Middle frontal gyrus (tissue), 1 donor: ENCODE measurements at regions not wholly inside any gene's neighbourhood (a gene's known extent, or its start where the extent isn't known, plus 50 kb on each side); places are given as distances from the start of the nearest gene placed in this dataset.
"Not testable (repeated sequence)": the region's sequence is repeated elsewhere in the genome, so short reads cannot be mapped to it uniquely, and the experiment has no call there.

Experiments used
- DNase-seq: peaks from one replicate; pipeline ENCODE4 v3.0.0-alpha.2; 2015; ENCODE audit warnings: low spot score; ENCODE audit errors: extremely low spot score

DNA sequence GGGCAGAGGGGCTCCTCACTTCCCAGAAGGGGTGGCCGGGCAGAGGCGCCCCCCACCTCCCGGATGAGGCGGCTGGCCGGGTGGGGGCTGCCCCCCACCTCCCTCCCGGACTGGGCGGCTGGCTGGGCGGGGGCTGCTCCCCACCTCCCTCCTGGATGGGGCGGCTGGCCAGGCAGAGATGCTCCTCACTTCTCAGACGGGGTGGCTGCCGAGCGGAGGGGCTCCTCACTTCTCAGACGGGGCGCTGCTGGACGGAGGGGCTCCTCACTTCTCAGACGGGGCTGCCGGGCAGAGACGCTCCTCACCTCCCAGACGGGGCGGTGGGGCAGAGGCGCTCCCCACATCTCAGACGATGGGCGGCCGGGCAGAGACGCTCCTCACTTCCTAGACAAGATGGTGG, 573.3 kb downstream of the C6orf118 start:
- DNase-seq, result not testable (repeated sequence)

DNA sequence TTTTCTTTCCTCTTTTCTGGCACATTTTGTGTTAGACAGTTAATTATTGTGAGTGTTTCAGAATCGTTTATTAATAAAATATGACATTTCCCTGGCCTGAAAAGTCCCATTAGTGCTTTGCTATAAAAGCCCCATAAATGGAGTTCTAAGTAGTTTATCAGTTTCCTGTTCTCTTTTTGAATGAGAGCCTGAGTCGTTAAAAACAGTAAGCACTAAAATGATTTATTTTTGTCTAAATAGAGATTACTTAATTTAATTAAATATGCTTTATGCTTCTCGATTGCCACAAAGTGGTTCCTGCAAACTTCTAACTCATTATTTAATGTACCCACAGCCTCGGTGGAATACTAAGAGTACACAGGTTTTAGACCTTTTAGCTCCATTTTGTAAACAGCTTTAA, 577.9 kb downstream of the C6orf118 start:
- no peak for DNase-seq

DNA sequence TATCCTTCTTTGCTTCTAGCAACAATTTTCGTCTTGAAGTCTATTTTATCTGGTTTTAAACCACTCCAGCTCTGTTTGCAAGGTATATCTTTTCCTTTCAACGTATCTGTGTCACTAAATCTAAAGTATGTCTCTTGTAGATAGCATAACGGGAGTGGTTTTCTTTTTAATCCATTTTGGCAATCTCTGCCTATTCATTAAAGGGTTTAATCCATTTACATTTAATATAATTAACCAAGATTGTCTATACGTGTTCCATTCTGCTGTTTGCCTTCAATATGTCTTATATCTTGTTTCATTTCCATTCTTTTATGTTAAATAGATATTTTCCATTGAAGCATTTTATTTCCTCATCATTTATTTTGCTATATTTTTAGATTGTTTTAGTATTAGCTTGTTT, 587.9 kb downstream of the C6orf118 start:
- no peak for DNase-seq

DNA sequence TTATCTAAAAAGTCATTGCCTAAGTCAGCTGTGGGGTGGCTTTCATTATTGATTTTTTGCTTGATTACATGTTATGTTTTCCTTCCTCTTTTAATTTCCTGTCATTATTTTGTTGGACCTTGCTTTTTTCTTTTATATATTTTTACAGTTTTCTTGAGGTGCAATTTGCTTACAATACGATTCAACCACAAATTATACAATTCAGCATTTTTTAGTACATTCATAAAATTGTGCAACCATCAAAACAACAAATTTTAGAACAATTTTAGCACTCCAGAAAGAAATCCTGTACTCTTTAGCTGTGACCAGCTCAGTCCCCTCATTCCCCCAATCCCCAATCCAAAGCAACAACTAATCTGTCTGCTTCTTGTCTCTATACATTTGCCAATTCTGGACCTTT, 608.9 kb downstream of the C6orf118 start:
- no peak for DNase-seq

DNA sequence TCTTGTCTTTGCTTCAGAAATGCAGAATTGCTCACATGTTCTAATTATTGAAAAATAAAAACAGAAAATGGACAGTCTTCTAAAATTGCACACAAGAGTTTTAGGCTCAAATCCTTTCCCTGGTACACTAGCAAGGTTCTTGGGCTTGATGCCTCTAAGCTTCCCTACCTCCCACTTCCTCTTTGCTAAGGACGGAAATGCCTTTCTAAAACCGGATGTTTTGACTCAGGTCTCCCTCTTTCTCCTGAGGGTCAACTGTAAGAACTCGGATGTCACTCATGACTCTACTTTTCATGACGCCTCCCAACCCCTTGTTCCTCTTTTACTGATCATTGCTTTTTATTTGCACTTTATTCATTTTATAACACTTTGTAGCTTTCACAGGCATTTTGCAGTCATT, 613.5 kb downstream of the C6orf118 start:
- no peak for DNase-seq

DNA sequence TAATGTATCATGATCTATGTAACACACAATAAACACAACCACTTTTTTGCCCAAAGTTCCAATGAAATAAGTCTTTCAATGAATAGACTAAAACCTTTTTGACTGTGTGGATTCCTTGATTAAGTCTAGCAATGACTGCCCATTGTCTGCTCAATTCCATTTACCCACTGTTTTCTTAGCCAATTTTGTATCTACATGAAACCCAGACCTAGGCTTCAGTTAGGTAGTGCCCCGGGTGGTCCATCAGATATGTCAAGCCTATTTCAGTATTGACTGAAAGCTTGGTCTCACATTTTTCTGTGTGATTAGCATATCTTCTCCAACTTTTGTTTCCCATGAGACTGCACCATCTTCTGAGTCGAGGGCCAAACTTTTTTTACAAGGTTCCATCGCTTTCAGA, 615.0 kb downstream of the C6orf118 start:
- no peak for DNase-seq

DNA sequence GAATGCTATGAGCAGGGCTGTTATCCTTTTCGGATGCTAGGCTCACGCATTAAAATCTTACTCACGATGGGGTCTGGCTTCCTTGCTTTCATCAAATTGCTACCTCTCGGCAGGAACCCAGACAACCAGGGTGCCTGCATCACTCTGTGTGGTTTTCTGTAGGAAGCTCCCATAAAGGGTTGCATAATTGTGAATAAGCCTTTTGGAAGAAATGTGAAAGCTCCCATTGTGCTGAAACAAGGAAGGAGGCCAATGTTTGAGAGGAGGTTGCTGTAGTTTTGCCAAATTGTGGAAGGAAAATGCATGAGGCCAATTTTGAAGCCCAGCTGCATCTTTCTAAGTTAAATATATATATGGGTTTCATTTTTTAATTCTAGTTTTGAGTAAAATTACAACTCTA, 615.5 kb downstream of the C6orf118 start:
- peak; percentile 87 for DNase-seq

DNA sequence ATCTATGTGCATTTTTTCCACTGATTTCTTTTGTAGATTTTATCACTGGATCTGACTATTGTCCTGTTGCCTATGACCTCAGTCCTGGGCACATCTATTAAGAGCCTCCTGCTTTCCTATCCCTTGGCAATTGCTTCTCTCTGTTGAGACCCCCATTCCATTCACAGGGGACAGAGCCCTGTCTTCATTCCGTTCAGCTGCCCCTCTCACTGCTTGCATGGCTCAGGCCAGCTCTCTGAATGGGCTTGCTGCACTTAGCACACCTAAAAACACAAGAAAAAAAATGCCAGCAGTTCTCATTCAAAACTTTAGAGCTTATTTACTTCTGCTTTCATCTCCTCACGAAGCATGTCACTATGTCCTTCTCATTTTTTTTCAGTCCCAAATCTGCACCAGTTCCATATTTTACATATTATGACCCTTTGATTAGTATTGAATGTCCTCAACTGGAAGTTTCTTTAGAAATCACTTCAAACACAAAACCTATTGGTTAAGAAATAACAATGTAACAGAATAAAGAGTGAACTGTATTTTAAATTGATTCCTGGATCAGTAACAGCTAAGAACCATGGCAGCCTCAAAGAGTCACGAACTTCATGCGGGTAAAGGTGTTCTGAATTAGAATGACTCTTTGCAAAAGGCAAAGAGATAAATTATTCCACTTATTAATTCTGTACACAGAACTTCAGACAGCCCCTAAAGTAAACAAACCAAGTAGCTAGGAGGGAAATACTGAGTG, 616.5 kb downstream of the C6orf118 start:
- no peak for DNase-seq

DNA sequence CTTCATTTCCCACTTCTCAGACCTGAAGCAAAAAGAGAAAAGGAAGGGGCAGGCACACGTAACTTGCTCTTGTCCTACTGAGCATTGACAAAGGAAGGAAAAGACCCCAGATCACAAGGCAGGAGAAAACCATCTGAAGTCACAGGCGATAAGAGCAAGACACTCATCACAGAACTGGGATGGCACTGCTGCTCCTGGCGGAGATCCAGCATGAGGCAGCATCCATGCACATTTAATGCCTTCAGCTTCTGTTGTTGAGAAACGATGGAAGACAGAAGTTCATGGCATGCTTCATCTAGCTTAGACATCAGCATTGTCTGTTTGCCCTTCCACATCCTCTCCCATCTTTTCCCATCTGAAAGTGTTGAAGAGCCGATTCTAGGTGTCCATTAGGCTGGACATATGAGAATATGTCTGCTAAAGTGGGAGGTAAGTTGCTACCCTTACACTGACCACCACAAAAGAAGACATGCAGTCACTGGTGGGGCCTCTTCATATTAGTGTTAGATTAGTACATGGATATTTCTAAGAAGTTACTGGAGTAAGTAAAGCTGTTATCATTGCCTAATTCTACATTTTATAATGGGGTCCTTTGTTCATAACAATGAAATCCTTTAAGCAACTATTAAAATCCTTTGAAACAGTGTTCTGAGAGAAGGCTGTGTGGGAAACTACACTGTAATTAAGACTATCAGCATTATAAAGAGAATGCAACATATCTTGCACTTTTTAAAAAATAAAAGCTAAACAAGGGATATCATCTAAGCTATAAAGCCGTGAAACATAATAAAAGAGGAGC, 618.5 kb downstream of the C6orf118 start:
- DNase-seq, result no peak

DNA sequence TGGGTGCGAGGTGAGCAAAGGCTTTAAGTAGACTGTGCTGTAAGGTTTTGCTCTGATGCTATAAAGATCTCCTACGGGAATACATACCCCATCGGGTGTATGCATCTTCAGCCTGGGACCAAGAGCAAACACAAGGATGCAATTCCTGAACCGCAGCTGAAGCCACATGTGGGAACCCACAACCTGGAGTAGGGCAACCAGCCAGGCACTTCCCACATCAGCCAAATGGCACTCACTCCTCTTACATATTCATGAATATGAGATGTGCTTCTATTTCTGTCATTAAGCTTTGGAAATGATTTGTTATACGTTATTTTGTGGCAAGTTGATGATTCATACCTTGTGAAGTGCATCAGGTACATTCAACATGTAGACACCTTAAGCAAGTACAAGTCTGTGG, 619.2 kb downstream of the C6orf118 start:
- no peak for DNase-seq

DNA sequence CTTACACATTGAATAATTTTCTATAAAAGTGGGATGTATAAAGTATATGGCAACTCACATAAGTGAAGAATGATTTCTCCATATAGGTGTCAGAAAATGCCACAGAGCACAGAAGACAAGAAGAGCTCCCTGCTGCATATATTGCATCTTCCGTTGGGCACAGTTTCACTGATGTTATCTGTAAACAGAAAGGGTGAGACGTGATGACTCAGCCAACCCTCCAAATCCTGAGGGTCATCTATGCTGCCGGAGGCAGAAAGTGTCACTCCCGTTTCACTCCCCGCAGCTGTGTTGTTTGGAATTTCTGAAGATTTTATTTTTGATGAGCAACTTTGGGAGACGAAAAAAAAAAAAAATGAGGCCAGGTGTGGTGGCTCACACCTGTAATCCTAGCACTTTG, 644.1 kb downstream of the C6orf118 start:
- DNase-seq, result no peak

DNA sequence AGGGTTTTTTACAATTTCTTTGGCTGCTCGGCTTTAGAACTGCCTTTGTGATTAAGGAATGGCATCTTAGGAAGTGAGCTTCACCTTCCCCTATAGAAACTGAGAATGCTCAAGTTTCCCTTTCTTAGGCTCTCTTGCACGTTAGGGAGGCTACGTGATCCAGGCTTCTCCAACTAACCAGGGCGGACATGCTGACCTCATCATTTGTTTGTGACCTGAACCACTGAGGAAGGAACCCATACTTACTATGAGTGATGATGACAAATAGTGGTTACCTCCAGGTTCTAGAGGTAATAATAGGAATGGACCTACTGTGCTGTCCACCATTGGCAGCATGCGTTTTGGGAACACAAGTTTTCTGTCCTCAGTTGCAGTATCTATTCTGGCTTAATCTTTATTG, 645.8 kb downstream of the C6orf118 start:
- DNase-seq, result no peak

DNA sequence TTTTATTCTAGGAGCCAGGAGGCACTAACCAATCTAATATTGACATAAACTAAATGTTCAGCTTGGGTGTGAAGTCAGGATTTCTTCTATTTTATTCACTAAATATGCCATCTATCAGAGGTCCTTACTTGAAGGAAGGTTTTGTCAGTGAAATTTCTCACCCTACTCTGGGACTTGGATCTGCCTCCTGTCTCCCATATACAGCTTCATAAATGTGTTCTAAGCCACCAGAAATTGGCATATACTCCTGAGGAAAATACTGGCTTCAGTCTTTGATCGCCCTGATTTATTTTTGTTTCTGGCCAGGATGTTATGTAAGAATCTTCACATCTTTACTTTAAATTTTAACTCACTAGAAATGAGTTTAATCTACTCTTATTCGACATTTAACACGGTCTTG, 647.7 kb downstream of the C6orf118 start:
- no peak for DNase-seq

DNA sequence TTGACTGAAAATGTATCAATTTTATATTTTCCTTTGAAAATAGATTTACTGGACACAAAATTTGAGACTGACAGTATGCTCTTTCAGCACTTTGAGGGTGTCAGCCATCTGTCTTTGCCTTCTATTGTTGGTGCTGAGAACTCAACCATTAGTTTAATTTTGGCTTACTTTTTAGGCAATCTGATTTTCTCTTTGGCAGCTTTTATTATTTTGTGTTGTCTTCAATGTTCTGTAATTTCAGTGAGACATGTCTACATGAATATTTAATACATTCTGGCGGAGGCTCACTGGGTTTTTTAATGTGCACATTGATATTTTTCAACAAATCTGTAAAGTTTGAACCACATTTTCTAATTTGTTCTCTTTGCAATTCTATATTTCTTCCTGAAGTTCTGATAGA, 648.6 kb downstream of the C6orf118 start:
- DNase-seq, result no peak

DNA sequence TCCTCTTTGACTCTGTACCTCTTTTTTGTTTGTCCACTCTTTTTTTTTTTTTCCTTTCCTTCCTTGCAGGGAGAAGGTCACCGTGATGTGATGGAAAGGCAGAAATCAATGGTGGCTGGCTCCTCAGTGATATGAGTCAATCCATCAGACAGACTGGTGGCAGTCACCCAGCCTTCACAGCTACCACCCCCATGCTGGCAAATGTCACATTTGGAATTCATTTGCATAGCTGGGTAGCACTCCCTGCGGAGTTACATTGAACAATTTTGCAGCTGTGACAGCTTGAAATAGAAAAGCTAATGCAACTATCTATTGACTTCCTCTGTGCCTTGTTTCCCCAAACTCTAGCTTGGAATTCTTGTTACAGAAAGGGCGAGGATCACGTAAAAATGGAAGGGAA, 668.4 kb downstream of the C6orf118 start:
- peak; percentile 53 for DNase-seq

DNA sequence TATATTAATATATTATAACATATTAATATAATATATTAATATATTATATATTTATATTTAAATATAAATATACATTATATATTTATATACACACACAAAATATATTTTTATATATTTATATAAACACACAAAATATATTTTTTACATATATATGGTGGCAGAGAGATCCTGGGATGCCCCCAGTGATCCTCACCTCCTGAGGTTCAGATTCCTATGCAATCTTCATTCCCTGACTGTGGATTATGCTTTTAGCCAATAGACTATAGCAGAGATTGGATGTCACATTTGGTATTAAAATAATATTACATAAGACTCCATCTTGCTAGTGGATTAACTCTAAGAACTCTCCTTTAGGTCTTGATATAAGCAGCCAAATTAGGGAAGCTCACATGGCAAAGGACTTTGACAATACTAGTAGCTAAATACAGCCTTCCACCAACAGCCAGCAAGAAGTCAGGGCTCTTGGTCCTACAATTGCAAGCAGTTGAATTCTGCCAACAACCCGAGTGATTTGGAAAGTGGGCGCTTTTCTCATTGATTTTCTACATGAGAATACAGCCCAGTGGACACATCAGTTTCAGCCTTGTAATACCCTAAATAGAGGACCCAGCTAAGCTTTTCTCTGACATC, 681.0 kb downstream of the C6orf118 start:
- no peak for DNase-seq

DNA sequence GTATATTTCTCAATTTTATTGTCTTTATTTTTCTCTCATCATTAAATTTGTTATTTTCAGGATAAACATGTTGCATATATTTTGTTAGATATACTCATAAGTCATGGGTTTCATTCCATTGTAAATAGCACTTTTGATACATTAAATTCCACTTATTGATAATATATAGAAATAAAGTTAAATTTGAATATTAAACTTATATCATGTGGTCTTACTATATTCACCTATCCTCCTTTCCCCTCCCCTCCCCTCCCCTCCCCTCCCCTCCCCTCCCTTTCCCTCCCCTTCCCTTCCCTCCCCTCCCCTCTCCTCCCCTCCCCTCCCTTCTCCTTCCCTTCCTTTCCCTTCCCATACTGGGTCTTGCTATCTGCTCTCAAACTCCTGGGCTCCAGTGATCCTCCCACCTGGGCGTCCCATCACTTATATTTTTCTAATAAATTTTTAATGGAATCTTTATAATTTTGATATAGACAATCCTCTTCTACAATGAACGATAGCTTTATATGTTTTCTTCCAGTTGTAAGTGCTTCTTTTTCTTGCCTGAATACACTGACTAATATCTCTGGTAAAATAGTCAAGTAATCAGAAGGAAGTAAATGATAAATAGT, 692.4 kb downstream of the C6orf118 start:
- no peak for DNase-seq

DNA sequence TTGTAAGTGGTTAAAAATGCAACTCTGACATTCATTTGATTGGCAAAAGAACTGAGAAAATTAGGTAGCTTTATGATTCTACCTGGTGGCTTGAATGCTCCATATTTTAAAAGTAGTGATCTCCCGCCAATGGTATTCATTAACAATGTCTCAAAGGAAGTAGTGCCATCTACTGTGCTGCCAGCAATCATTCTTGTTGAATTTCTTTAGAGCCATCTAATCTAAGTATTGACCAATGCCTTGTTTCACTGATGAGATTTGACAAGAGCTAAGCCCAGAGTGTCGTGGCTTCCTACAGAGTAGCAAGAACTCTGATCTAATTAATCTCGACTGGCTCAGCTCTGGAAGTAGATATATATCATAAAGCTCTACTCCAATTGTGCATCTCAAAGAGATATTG, 696.7 kb downstream of the C6orf118 start:
- no peak for DNase-seq

DNA sequence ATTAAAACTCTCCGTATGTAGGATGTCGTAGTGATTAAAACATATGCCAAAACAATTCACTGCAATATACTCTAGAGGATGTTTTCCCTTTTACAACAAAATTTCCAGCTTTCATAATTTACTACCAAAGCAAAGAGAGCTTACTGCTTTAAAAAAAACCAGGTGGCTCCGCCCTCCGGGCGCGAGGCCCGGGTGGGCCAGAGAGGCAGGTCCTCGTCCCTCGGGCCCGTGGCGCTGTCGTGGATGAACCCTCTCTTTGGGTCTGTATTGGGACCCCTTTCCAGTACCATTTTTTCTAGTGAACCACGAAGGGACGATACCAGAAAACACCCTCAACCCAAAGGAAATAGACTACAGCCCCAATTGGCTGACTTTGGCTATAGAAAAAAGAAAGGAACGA, 698.5 kb downstream of the C6orf118 start:
- DNase-seq, result not testable (repeated sequence)

DNA sequence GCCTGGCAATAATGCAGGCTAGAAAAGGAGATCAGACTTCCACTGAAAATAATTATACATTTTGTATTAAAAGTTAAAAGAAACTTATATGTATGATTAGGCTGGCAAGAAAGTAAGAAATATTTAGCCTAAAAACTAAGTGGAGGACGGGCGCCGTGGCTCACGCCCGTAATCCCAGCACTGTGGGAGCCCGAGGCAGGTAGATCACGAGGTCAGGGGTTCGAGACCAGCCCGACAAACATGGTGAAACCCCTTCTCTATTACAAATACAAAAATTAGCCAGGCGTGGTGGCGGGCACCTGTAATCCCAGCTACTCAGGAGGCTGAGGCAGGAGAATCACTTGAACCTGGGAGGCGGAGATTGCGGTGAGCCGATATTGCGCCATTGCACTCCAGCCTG, 707.0 kb downstream of the C6orf118 start:
- not testable (repeated sequence) for DNase-seq

DNA sequence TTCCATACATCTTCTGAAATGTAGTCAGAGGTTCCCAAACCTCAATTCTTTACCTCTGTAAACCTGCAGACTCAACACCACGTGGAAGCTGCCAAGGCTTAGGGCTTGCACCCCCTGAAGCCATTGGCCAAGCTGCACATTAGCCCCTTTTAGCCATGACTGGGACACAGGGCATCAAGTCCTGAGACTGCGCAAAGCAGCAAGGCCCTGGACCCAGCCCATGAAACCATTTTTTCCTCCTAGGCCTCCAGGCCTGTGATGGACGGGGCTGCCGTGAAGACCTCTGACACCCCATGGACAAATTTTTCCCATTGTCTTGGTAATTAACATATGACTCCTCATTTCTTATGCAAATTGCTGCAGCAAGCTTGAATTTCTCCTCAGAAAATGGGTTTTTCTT, 727.8 kb downstream of the C6orf118 start:
- DNase-seq, result no peak

DNA sequence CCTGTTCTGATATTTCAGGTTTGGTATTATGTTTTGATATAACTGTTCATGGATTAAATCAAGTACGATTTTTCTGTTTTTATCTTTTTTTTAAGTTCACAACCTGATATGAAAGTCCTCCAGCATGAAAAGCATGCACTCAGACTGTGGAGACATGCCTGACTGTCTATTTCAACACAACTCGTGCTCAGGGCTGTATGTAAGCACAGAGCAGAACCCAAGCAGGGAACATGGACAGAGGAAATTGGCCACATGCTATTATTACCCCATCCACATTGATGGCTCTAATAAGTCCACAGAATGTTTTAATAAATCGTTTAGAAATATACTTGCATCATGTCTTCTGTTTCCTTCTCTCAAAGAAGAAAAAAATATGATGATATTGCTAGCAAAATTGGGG, 730.4 kb downstream of the C6orf118 start:
- no peak for DNase-seq
